Mesothelial cell of epicardium (in vitro differentiated cells): ENCODE measurements at regions not wholly inside any gene's neighbourhood (a gene's known extent, or its start where the extent isn't known, plus 50 kb on each side); places are given as distances from the start of the nearest gene placed in this dataset.
"Not testable (repeated sequence)": the region's sequence is repeated elsewhere in the genome, so short reads cannot be mapped to it uniquely, and the experiment has no call there.

ENCODE experiments used
- DNase-seq, 2 experiments: peaks; one replicate each; pipeline ENCODE4 v3.0.0; 2021; ENCODE audit warnings: low spot score in 2 of 2; ENCODE audit not compliant: unreplicated experiment in 2 of 2
- H3K27ac Mint-ChIP-seq: 2 replicates; pipeline ENCODE4 v1.8.0; 2021; ENCODE audit warnings: mixed read lengths
- H3K27me3 Mint-ChIP-seq: 2 replicates; pipeline ENCODE4 v1.8.0; 2021; ENCODE audit warnings: low read depth, mixed read lengths
- H3K36me3 Mint-ChIP-seq: 2 replicates; pipeline ENCODE4 v1.8.0; 2021; ENCODE audit warnings: mixed read lengths
- H3K4me1 Mint-ChIP-seq: 2 replicates; pipeline ENCODE4 v1.8.0; 2021; ENCODE audit warnings: mixed read lengths
- H3K4me3 Mint-ChIP-seq: 2 replicates; pipeline ENCODE4 v1.8.0; 2021; ENCODE audit warnings: mild to moderate bottlenecking, moderate library complexity, mixed read lengths
- H3K9me3 Mint-ChIP-seq: 2 replicates; pipeline ENCODE4 v1.8.0; 2021; ENCODE audit warnings: mixed read lengths
- TF ChIP-seq, protein P1 (sequence below): fragments of 200-600 bp; sonication (generic); IDR thresholded peaks from one replicate; pipeline ENCODE4 v1.5.0; 2021; ENCODE audit warnings: antibody characterized with exemption; ENCODE audit not compliant: unreplicated experiment

DNA sequence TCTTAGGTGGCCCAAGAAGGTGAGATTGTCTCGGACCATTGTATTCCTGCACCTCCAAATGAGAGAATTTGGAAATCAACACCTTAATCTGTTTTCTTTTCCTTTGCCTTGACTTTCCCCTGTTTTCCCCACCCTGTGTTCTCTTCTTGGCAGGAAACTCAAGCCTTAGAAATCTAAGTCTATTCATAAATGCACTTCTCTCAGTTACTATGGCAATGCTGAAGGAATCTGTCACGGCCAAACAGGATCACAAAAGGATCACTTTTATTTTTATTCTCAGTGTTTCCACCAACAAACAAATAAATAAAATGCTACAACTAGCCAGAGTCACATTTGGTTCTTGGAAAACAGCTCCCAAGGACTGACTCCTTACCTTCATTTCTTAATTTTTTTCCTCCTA, 270.5 kb downstream of the BCAT1 start:
- H3K4me3 Mint-ChIP-seq, result no peak overlapping the region
- H3K4me1 Mint-ChIP-seq, result peaks cover 5% of the 10 kb centered on the region
- no peak for DNase-seq
- peaks cover 11% of the 10 kb centered on the region for H3K9me3 Mint-ChIP-seq
- TF ChIP-seq, protein P1, sequence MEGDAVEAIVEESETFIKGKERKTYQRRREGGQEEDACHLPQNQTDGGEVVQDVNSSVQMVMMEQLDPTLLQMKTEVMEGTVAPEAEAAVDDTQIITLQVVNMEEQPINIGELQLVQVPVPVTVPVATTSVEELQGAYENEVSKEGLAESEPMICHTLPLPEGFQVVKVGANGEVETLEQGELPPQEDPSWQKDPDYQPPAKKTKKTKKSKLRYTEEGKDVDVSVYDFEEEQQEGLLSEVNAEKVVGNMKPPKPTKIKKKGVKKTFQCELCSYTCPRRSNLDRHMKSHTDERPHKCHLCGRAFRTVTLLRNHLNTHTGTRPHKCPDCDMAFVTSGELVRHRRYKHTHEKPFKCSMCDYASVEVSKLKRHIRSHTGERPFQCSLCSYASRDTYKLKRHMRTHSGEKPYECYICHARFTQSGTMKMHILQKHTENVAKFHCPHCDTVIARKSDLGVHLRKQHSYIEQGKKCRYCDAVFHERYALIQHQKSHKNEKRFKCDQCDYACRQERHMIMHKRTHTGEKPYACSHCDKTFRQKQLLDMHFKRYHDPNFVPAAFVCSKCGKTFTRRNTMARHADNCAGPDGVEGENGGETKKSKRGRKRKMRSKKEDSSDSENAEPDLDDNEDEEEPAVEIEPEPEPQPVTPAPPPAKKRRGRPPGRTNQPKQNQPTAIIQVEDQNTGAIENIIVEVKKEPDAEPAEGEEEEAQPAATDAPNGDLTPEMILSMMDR, result no peak
- no peak overlapping the region for H3K27ac Mint-ChIP-seq
- H3K27me3 Mint-ChIP-seq, result no peaks in the 10 kb centered on the region
- no peaks in the 10 kb centered on the region for H3K36me3 Mint-ChIP-seq

DNA sequence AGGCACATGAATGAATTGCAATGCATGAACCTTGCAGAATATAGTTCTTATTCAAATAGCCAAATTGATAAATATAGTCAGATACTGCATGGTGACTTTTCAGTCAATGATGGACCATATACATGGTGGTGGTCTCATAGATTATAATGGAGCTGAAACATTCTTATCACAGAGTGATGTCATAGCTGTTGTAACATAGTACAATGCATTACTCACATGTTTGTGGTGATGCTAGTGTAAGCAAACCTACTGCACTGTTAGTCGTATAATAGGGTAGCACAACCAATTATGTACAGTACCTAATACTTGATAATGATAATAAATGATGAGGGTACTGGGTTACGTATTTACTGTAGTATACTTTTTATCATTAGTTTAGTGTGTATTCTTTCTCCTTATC, 280.3 kb downstream of the BCAT1 start:
- TF ChIP-seq, protein P1, result no peak
- no peak overlapping the region for H3K27ac Mint-ChIP-seq
- no peaks in the 10 kb centered on the region for H3K27me3 Mint-ChIP-seq
- H3K4me1 Mint-ChIP-seq, result no peaks in the 10 kb centered on the region
- H3K4me3 Mint-ChIP-seq, result no peak overlapping the region
- no peak for DNase-seq
- H3K36me3 Mint-ChIP-seq, result no peaks in the 10 kb centered on the region
- peaks cover 7% of the 10 kb centered on the region for H3K9me3 Mint-ChIP-seq

DNA sequence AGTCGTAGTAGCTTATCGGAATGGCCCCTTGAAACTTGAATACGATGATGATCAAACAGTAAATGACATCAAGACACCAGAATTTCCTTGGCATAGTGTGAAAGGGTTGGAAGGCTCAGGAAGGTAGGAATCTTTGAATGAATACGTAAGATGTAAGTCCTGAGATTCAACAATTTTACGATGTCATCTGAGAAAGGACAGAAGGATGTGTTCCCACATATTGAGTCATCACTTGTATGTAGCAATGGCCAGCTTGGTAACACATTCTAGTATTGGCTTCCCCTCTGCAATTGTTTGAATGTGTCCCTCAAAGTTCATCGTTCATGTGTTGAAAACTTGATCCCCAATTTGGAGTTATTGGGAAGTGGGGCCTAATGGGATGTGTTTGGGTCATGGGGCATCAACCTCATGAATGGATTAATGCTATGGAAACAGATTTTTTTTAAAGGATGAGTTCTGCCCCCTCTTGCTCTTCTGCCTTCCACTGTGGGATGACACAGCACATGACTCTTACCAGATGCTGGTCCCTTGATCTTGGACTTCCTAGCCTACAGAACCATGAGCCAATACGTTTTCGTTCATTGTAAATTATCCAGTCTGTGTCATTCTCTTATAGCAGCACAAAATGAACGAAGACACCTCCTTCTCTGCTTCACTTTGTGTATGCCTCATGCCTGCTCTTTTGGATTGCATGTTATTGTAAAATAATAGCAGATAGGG, 284.6 kb downstream of the BCAT1 start:
- H3K27me3 Mint-ChIP-seq, result no peaks in the 10 kb centered on the region
- H3K27ac Mint-ChIP-seq, result no peak overlapping the region
- no peak overlapping the region for H3K4me3 Mint-ChIP-seq
- H3K4me1 Mint-ChIP-seq, result no peaks in the 10 kb centered on the region
- TF ChIP-seq, protein P1, result no peak
- H3K9me3 Mint-ChIP-seq, result peaks cover 8% of the 10 kb centered on the region
- no peaks in the 10 kb centered on the region for H3K36me3 Mint-ChIP-seq
- DNase-seq, result no peak

DNA sequence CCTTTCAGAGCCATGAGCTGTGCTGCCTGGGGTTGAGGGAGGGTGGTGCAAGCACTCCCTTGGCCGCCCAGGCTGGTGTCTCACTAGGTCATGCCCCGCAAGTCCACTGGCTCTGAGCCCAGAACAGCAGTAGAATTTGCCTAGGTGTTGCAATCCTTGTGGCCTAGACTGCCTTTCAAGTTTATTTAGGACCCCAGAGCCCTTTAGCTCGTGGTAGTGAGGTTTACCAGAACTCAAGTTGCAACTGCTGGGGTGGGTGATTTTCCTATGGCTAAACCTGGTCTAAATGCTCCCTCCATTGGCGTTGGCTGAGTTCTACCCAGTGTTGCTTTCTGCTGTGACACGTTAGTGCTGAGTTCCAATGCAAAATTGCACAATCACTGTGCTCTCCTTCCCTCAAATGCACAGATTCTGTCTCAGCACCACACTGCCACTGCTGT, 287.2 kb downstream of the BCAT1 start:
- TF ChIP-seq, protein P1, result no peak
- H3K4me3 Mint-ChIP-seq, result no peak overlapping the region
- H3K9me3 Mint-ChIP-seq, result peaks cover 16% of the 10 kb centered on the region
- H3K36me3 Mint-ChIP-seq, result no peaks in the 10 kb centered on the region
- H3K4me1 Mint-ChIP-seq, result no peaks in the 10 kb centered on the region
- H3K27me3 Mint-ChIP-seq, result no peaks in the 10 kb centered on the region
- no peak for DNase-seq
- no peak overlapping the region for H3K27ac Mint-ChIP-seq

DNA sequence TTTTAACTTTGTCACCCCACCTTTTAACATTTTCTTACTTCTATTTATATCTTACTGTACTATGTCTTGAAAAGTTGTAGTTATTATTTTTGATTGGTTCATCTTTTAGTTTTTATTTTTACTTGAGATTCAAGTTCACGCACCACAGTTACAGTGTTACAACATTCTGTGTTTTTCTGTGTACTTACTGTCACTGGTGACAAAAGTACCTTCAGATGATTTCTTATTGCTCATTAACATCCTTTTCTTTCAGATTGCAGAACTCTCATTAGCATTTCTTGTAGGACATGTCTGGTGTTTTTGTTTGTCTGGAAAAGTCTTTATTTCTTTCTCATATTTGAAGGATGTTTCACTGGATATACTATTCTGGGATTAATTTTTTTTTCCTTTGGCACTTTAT, 289.9 kb downstream of the BCAT1 start:
- H3K4me3 Mint-ChIP-seq, result no peak overlapping the region
- peaks cover 16% of the 10 kb centered on the region for H3K9me3 Mint-ChIP-seq
- no peak overlapping the region for H3K27ac Mint-ChIP-seq
- H3K36me3 Mint-ChIP-seq, result no peaks in the 10 kb centered on the region
- TF ChIP-seq, protein P1, result no peak
- DNase-seq, result no peak
- no peaks in the 10 kb centered on the region for H3K4me1 Mint-ChIP-seq
- H3K27me3 Mint-ChIP-seq, result no peaks in the 10 kb centered on the region

DNA sequence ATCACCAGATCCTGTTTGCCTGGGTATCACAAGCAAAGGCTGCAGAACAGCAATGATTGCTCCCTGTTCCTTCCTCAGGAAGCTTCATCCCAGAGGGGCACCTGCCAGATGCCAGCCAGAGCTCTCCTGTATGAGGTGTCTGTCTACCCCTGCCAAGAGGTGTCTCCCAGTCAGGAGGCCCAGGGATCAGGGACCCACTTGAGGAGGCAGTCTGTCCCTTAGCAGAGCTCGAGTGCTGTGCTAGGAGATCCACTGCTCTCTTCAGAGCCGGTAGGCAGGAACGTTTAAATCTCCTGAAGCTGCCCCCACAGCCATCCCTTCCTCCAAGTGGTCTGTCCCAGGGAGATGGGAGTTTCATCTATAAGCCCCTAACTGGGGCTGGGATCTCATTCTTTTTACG, 294.6 kb downstream of the BCAT1 start:
- H3K27me3 Mint-ChIP-seq, H3K4me3 Mint-ChIP-seq, H3K27ac Mint-ChIP-seq, DNase-seq, H3K4me1 Mint-ChIP-seq, H3K36me3 Mint-ChIP-seq: not testable (repeated sequence)
- peaks cover 22% of the 10 kb centered on the region for H3K9me3 Mint-ChIP-seq
